HG02852 (cell line): ENCODE measurements at regions not wholly inside any gene's neighbourhood (a gene's known extent, or its start where the extent isn't known, plus 50 kb on each side); places are given as distances from the start of the nearest gene placed in this dataset.
"Not testable (repeated sequence)": the region's sequence is repeated elsewhere in the genome, so short reads cannot be mapped to it uniquely, and the experiment has no call there.

Source experiments
- ATAC-seq: cut with Tn5 transposase; IDR thresholded peaks from one replicate; pipeline ENCODE4 v1.9.1; 2021; ENCODE audit warnings: mild to moderate bottlenecking, moderate library complexity; ENCODE audit not compliant: unreplicated experiment

GRCh38 chr9:29416204-29416603 is 1842.9 kb upstream of the C9orf72 start:
- ATAC-seq, result no peak

DNA sequence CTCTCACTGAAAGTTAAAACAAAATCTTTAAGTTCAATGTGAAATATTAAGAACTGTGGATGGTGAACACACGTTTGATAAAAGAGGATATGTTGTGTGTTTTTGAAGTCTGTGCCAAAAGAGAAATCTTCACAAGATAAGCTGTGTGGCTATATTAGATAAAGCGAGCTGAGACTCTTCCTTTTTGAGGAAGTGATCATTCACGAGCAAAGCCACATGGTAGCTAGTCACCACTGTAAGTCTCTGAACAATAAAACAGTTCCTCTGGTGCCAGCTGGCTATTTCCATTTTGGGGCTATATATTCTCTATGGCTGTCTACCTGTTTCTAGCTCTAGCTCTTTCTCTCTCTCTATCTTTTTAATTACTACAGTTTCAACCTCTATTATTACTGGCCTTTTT is 1849.2 kb upstream of the C9orf72 start:
- ATAC-seq, result no peak

DNA sequence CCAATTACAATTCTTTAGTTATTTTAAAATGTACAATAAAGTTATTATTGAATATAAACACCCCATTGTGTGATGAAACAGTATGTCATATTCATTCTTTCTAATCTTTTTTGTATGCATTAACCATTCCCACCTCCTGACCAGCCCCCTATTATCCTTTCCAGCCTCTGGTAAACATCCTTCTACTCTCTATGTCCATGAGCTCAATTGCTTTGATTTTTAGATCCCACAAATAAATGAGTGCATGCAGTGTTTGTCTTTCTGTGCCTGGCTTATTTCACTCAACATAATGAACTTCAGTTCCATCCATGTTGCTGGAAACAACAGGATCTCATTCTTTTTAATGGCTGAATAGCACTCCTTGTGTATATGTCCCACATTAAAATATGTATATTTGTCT is 1858.9 kb upstream of the C9orf72 start:
- ATAC-seq, result no peak

- not testable (repeated sequence) for ATAC-seq
These were observed 1859.4 kb upstream of the C9orf72 start for GRCh38 chr9:29432656-29433055.

GRCh38 chr9:29435368-29435767 is 1862.1 kb upstream of the C9orf72 start:
- ATAC-seq, result no peak

GRCh38 chr9:29437526-29437925 is 1864.2 kb upstream of the C9orf72 start:
- ATAC-seq, result no peak

- no peak for ATAC-seq
These were observed 1866.7 kb upstream of the C9orf72 start for GRCh38 chr9:29439961-29440360.

GRCh38 chr9:29440449-29440848 is 1867.2 kb upstream of the C9orf72 start:
- ATAC-seq, result no peak

GRCh38 chr9:29445751-29446150 is 1872.5 kb upstream of the C9orf72 start:
- ATAC-seq, result no peak

GRCh38 chr9:29449306-29449705 is 1876.0 kb upstream of the C9orf72 start:
- ATAC-seq, result no peak

GRCh38 chr9:29450343-29450875 is 1877.1 kb upstream of the C9orf72 start:
- ATAC-seq, result not testable (repeated sequence)

- ATAC-seq, result no peak
These were observed 1883.7 kb upstream of the C9orf72 start for GRCh38 chr9:29456940-29457339.

DNA sequence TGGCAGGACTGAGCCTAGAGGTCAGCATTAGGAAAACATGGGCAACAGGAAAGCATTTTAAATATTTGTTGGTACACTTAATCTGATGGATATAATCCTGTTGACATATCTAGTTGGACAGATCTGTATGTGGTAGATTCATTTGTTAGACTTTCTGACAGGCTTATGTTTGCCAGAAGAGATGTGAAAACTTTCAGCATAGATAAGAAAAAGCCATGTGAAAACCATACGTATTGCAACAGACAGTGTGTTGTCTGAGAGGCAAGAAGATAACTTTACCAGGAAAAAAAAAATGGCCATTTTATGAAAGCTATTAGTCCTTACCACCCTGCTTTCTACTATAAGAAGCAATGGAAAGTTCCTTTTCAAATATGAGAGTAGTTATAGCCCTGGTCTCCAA is 1902.2 kb upstream of the C9orf72 start:
- ATAC-seq, result no peak

DNA sequence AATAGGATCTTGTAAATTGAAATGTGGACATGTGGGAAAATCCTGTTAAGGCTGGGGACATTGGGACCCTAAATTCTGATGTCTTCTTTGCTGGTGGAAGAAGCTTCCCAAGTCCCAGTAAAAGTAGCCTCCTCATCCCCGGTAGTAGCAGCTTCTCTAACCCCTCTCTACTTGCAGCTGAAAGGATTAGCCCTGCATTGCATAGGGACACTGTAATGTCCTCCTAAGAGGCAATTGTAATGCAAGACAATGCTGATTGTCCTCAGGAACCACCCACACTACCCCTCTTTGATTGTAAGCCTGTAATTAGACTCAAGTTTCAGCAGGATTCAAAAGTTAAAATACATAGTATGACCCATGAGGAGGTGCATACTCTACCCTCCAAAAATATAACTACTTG is 1938.4 kb upstream of the C9orf72 start:
- ATAC-seq, result no peak

DNA sequence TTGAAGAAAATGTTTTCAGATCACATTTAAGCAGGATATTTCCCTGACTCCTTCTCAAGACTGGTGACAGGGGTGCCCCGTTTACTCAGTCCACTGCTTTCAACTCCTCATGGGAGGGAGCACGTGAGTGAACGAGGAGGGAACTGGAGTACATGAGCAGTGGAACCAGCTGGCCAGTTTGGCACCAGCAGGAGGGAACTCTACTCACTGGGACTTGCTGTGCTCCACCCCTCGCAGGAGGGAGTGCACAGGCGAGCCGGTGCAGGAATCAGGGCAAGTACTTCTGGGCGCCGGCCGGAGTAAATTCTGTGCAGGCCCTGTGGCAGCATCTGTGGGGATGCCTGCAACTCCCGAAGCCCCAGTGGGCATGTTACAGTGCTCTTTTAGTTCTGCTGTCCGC is 1941.1 kb upstream of the C9orf72 start:
- ATAC-seq, result no peak

GRCh38 chr9:29514862-29515261 is 1941.6 kb upstream of the C9orf72 start:
- ATAC-seq, result no peak

DNA sequence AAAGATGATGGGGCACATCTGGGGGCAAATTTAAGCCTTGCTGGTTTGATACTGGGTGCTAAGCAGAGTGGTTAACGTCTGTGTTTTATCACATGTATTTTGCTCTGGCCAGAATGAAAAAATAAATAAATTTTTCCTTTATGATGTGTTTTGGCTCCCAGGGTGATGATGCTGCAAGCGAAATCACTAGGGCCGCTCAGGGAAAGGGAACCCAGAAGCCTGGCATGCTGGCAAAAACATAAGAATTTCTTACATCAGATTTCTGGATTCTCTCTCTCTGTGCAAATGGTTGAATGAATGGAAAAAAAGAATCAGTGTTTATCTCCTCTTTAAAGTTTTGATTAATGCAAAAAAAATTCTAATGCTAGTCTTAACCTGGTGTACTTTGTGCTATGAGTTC is 1975.2 kb upstream of the C9orf72 start:
- no peak for ATAC-seq

DNA sequence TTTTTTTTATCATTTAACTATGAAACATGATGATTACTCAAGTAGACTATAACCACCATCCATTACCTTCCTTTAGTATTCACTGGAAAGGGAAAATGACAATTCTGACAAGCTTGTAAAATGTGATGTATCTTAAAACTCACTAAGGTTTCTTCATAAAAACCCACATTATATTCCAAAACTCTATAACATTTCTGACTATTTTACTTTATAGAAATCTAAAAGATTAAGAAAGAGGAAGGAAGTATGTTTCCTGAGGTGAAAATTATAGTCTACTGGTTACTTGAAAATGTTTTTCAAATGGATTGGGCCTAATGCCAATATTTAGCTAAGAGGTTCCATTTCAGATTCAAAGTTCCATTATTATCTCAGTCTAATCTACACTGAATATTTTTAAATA is 1982.2 kb upstream of the C9orf72 start:
- ATAC-seq, result no peak

GRCh38 chr9:29556317-29556716 is 1983.0 kb upstream of the C9orf72 start:
- ATAC-seq, result no peak

DNA sequence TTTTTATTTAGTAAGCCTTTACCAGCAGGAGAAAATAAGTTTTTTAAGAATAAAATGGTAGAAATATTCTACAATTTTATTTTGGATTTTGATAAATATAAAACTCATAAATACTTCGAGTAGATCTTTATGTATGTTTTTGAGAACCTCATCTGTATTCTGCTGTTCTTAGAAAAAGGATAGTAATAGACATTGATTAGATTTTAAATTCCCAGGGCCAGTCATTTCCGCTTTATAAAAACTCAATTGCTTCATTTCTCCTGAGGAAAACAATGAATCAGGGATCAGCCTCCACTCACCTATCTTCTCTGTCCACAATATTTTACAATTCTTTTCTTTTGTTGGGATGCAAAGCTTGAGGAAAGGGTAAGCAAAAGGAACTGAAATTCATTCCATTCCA is 1983.5 kb upstream of the C9orf72 start:
- no peak for ATAC-seq

- ATAC-seq, result no peak
These were observed 1991.3 kb upstream of the C9orf72 start for GRCh38 chr9:29564564-29564963.

- no peak for ATAC-seq
These were observed 2001.9 kb upstream of the C9orf72 start for GRCh38 chr9:29575219-29575618.

- ATAC-seq, result no peak
These were observed 2015.1 kb upstream of the C9orf72 start for GRCh38 chr9:29588361-29588760.

- ATAC-seq, result no peak
These were observed 2036.0 kb upstream of the C9orf72 start for GRCh38 chr9:29609282-29609681.
